HEK293T (cell line): ENCODE measurements at regions not wholly inside any gene's neighbourhood (a gene's known extent, or its start where the extent isn't known, plus 50 kb on each side); places are given as distances from the start of the nearest gene placed in this dataset.

Source experiments
- BHLHE40 ChIP-seq: fragments of 450-650 bp; IDR thresholded peaks from 2 replicates; pipeline ENCODE4 v1.6.1; 2016; ENCODE audit warnings: mild to moderate bottlenecking, moderate library complexity, borderline replicate concordance
- CTBP1 ChIP-seq: fragments of 450-650 bp; IDR thresholded peaks from 2 replicates; pipeline ENCODE4 v1.6.1; 2016; ENCODE audit warnings: borderline replicate concordance
- FOXA1 ChIP-seq: fragments of 450-650 bp; IDR thresholded peaks from 2 replicates; pipeline ENCODE4 v1.6.1; 2016; ENCODE audit warnings: mild to moderate bottlenecking
- FOXM1 ChIP-seq: fragments of 450-650 bp; IDR thresholded peaks from 2 replicates; pipeline ENCODE4 v1.6.1; 2017; ENCODE audit warnings: mild to moderate bottlenecking, borderline replicate concordance
- HDGF ChIP-seq: fragments of 450-650 bp; IDR thresholded peaks from 2 replicates; pipeline ENCODE4 v1.6.1; 2017; ENCODE audit warnings: antibody characterized with exemption, borderline replicate concordance
- L3MBTL2 ChIP-seq: fragments of 450-650 bp; conservative IDR thresholded peaks from 2 replicates; pipeline ENCODE4 v1.6.1; 2016; ENCODE audit warnings: mild to moderate bottlenecking
- LEF1 ChIP-seq: fragments of 450-650 bp; IDR thresholded peaks from 2 replicates; pipeline ENCODE4 v1.6.1; 2017; ENCODE audit warnings: mild to moderate bottlenecking, borderline replicate concordance
- NFRKB ChIP-seq: fragments of 450-650 bp; IDR thresholded peaks from 2 replicates; pipeline ENCODE4 v1.6.1; 2016; ENCODE audit warnings: mild to moderate bottlenecking, moderate library complexity
- SP1 ChIP-seq: fragments of 450-650 bp; IDR thresholded peaks from 2 replicates; pipeline ENCODE4 v1.6.1; 2017
- SUZ12 ChIP-seq: fragments of 450-650 bp; IDR thresholded peaks from 2 replicates; pipeline ENCODE4 v1.6.1; 2016; ENCODE audit warnings: mild to moderate bottlenecking
- ZNF384 ChIP-seq: fragments of 450-650 bp; IDR thresholded peaks from 2 replicates; pipeline ENCODE4 v1.6.1; 2016

DNA sequence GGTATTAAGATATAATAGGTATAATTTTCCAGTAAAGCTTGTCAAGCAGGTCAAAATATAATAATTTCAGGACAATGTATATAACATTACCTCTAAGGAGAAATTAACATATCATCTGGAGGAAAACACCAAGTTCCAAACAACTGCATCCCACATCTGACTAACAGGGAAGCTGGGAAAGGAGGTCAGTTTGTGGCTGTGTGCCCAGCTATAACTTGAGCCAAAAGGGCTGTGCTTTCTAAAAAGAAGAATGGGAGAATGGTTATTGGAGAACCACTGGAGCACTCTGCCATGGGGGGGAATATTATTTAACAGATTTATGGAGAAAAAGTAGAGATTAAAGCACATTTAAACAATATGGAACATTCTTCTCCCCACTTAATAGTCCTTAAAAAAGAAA is 390.6 kb upstream of the PKDCC start:
- no peak for TF ChIP-seq BHLHE40
- no peak for TF ChIP-seq FOXA1
- no peak for TF ChIP-seq SUZ12
- no peak for TF ChIP-seq FOXM1
- no peak for TF ChIP-seq L3MBTL2
- no peak for TF ChIP-seq LEF1
- TF ChIP-seq HDGF = no peak
- no peak for TF ChIP-seq SP1
- TF ChIP-seq NFRKB = no peak
- no peak for TF ChIP-seq ZNF384
- TF ChIP-seq CTBP1 = no peak
